ENCODE measurements at regions not wholly inside any gene's neighbourhood (a gene's known extent, or its start where the extent isn't known, plus 50 kb on each side); places are given as distances from the start of the nearest gene placed in this dataset.
A peak's percentile ranks its signal among the peaks of the same experiment; 100 is the strongest.
"Not testable (repeated sequence)": the region's sequence is repeated elsewhere in the genome, so short reads cannot be mapped to it uniquely, and the experiment has no call there.

- DNase-seq, result no peak
- Histone ChIP-seq H3K27ac (ENCODE audit: low read length) (peak overlapping the region; percentile 89), H3K79me2 (ENCODE audit: insufficient read depth, low read length) (no peaks in the 10 kb centered on the region), H3K9ac (ENCODE audit: low read depth, low read length) (no peak overlapping the region), H3K9me3 (ENCODE audit: insufficient read depth, low read length, severe bottlenecking) (no peaks in the 10 kb centered on the region), H3K4me1 (ENCODE audit: insufficient read depth, low read length) (peaks cover 45% of the 10 kb centered on the region), H2AFZ (ENCODE audit: low read depth, low read length) (no peak overlapping the region), H3K4me2 (ENCODE audit: insufficient read depth, low read length) (no peak overlapping the region), H3K4me3 (ENCODE audit: low read depth in 1 of 2, low read length in 2 of 2) (no peak overlapping the region), H3K27me3 (ENCODE audit: insufficient read depth, low read length, poor library complexity) (no peaks in the 10 kb centered on the region), H3K36me3 (ENCODE audit: insufficient read depth, low read length) (no peaks in the 10 kb centered on the region), H4K20me1 (ENCODE audit: insufficient read depth, low read length) (no peaks in the 10 kb centered on the region)
- TF ChIP-seq, protein P1, sequence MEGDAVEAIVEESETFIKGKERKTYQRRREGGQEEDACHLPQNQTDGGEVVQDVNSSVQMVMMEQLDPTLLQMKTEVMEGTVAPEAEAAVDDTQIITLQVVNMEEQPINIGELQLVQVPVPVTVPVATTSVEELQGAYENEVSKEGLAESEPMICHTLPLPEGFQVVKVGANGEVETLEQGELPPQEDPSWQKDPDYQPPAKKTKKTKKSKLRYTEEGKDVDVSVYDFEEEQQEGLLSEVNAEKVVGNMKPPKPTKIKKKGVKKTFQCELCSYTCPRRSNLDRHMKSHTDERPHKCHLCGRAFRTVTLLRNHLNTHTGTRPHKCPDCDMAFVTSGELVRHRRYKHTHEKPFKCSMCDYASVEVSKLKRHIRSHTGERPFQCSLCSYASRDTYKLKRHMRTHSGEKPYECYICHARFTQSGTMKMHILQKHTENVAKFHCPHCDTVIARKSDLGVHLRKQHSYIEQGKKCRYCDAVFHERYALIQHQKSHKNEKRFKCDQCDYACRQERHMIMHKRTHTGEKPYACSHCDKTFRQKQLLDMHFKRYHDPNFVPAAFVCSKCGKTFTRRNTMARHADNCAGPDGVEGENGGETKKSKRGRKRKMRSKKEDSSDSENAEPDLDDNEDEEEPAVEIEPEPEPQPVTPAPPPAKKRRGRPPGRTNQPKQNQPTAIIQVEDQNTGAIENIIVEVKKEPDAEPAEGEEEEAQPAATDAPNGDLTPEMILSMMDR (IDR thresholded peaks at IDR 0.05; ENCODE audit: borderline replicate concordance, extremely low read depth, low read length, poor library complexity, severe bottlenecking), result peak; percentile 28
- no peak for TF ChIP-seq EZH2 (IDR thresholded peaks at IDR 0.05; ENCODE audit: borderline replicate concordance, low read depth, low read length, severe bottlenecking)
- no peak for ATAC-seq (ENCODE audit: insufficient read depth, low read depth)
These were observed 271.8 kb upstream of the GK2 start for GRCh38 chr4:79679859-79680258.

DNA sequence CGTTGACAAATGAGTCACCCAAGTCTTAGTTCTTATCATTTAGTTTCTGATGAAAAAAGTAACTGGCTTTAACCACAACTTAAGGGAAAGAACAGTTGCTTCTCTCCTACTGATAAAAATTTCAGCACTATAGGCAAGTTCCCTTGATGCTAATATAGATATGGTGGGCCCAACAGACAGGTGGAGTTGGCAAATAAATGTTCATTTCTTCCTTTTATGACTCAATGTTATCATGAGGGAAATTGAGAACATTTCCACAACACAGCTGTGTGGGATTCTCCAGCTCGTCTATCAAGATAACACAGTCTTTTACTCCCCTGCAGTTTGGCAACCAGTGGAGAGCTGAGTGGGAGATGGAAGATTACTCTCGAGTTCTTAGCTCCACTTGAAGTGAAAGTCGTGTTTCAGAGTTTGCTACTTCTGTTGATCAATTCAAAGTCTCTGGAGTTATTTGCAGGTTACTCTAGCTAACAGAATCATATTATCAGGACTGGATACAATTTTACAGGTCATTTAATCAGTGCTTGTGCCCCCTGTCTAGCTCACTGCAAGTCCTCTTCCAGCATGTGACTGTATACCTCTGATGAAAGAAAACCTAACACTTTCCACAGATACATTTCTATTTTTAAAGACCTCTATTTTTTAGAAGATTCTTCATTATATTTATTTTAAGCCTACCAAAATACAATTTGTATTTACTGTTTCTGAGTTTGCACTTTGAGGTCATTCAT, 270.6 kb upstream of the GK2 start:
- peak; percentile 62 for DNase-seq
- H3K27ac ChIP-seq (ENCODE audit: low read length), result peak overlapping the region; percentile 89
- H3K79me2 ChIP-seq (ENCODE audit: insufficient read depth, low read length), result no peaks in the 10 kb centered on the region
- H3K9ac ChIP-seq (ENCODE audit: low read depth, low read length), result peak overlapping the region; percentile 37
- H3K4me2 ChIP-seq (ENCODE audit: insufficient read depth, low read length), result peak overlapping the region; percentile 61
- peaks cover 49% of the 10 kb centered on the region for H3K4me1 ChIP-seq (ENCODE audit: insufficient read depth, low read length)
- H3K4me3 ChIP-seq (ENCODE audit: low read depth in 1 of 2, low read length in 2 of 2), result peak overlapping the region in 1 of 2 experiments; percentile 41; a peak in 2 of 4 replicates
- no peaks in the 10 kb centered on the region for H3K9me3 ChIP-seq (ENCODE audit: insufficient read depth, low read length, severe bottlenecking)
- ATAC-seq (ENCODE audit: insufficient read depth, low read depth), result peak; percentile 88
- TF ChIP-seq EZH2 (IDR thresholded peaks at IDR 0.05; ENCODE audit: borderline replicate concordance, low read depth, low read length, severe bottlenecking), result no peak
- TF ChIP-seq, protein P1 (IDR thresholded peaks at IDR 0.05; ENCODE audit: borderline replicate concordance, extremely low read depth, low read length, poor library complexity, severe bottlenecking), result no peak
- H3K27me3 ChIP-seq (ENCODE audit: insufficient read depth, low read length, poor library complexity), result no peaks in the 10 kb centered on the region
- no peaks in the 10 kb centered on the region for H4K20me1 ChIP-seq (ENCODE audit: insufficient read depth, low read length)
- H2AFZ ChIP-seq (ENCODE audit: low read depth, low read length), result peak overlapping the region; percentile 66
- no peaks in the 10 kb centered on the region for H3K36me3 ChIP-seq (ENCODE audit: insufficient read depth, low read length)

DNA sequence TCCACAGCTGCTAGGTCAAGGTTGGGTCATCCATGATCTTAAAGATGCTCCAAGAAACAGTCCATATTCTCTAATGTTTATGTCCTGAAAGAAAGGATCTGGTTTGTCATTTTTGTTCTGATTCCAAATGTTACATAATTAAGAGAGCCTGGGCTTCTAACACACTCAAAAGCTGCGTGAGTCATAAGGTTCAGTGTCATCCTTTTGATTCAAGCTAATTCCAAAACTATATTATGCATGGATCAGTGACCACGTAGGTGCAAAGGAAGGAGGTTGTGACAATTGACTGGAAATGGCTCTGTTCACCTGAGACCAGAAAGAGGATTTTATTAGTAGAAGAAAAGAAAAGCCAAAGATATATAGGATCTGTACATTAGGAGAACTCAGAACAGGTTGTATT, 268.7 kb upstream of the GK2 start:
- ATAC-seq (ENCODE audit: insufficient read depth, low read depth) (no peak), DNase-seq (no peak)
- TF ChIP-seq EZH2 (IDR thresholded peaks at IDR 0.05; ENCODE audit: borderline replicate concordance, low read depth, low read length, severe bottlenecking), result no peak
- TF ChIP-seq, protein P1 (IDR thresholded peaks at IDR 0.05; ENCODE audit: borderline replicate concordance, extremely low read depth, low read length, poor library complexity, severe bottlenecking), result no peak
- no peak overlapping the region for H3K4me3 ChIP-seq (ENCODE audit: low read depth in 1 of 2, low read length in 2 of 2)
- H3K9me3 ChIP-seq (ENCODE audit: insufficient read depth, low read length, severe bottlenecking), result peaks cover 5% of the 10 kb centered on the region
- no peak overlapping the region for H3K4me2 ChIP-seq (ENCODE audit: insufficient read depth, low read length)
- H3K27me3 ChIP-seq (ENCODE audit: insufficient read depth, low read length, poor library complexity), result no peaks in the 10 kb centered on the region
- no peak overlapping the region for H3K9ac ChIP-seq (ENCODE audit: low read depth, low read length)
- no peaks in the 10 kb centered on the region for H4K20me1 ChIP-seq (ENCODE audit: insufficient read depth, low read length)
- H3K27ac ChIP-seq (ENCODE audit: low read length), result peak overlapping the region; percentile 89
- no peaks in the 10 kb centered on the region for H3K79me2 ChIP-seq (ENCODE audit: insufficient read depth, low read length)
- H3K4me1 ChIP-seq (ENCODE audit: insufficient read depth, low read length), result peaks cover 55% of the 10 kb centered on the region
- no peak overlapping the region for H2AFZ ChIP-seq (ENCODE audit: low read depth, low read length)
- H3K36me3 ChIP-seq (ENCODE audit: insufficient read depth, low read length), result no peaks in the 10 kb centered on the region

DNA sequence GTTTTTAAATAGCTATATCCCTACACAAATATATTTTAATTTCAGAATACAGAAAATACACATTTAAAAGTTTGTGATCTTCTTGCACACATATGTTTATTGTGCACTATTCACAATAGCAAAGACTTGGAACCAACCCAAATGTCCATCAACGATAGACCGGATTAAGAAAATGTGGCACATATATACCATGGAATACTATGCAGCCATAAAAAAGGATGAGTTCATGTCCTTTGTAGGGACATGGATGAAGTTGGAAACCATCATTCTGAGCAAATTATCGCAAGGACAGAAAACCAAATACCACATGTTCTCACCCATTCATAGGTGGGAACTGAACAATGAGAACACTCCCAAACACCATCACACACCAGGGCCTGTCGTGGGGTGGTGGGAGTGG, 266.9 kb upstream of the GK2 start:
- not testable (repeated sequence) for H3K27me3 ChIP-seq (ENCODE audit: insufficient read depth, low read length, poor library complexity); H3K9ac ChIP-seq (ENCODE audit: low read depth, low read length); ATAC-seq (ENCODE audit: insufficient read depth, low read depth); DNase-seq; H2AFZ ChIP-seq (ENCODE audit: low read depth, low read length); H4K20me1 ChIP-seq (ENCODE audit: insufficient read depth, low read length); H3K4me3 ChIP-seq (ENCODE audit: low read depth in 1 of 2, low read length in 2 of 2); H3K27ac ChIP-seq (ENCODE audit: low read length); H3K79me2 ChIP-seq (ENCODE audit: insufficient read depth, low read length); H3K36me3 ChIP-seq (ENCODE audit: insufficient read depth, low read length); H3K4me2 ChIP-seq (ENCODE audit: insufficient read depth, low read length)
- Histone ChIP-seq H3K9me3 (ENCODE audit: insufficient read depth, low read length, severe bottlenecking) (peaks cover 15% of the 10 kb centered on the region), H3K4me1 (ENCODE audit: insufficient read depth, low read length) (peaks cover 52% of the 10 kb centered on the region)
